ENCODE measurements at regions not wholly inside any gene's neighbourhood (a gene's known extent, or its start where the extent isn't known, plus 50 kb on each side); places are given as distances from the start of the nearest gene placed in this dataset.
"Not testable (repeated sequence)": the region's sequence is repeated elsewhere in the genome, so short reads cannot be mapped to it uniquely, and the experiment has no call there.

GRCh38 chr6:43937236-43938177 is 167.5 kb downstream of the VEGFA start:
- no peak for DNase-seq (ENCODE audit: low read depth in 2 of 2)

GRCh38 chr6:43936476-43936875 is 166.5 kb downstream of the VEGFA start:
- no peak for DNase-seq (ENCODE audit: low read depth in 2 of 2)

GRCh38 chr6:43935921-43936439 is 166.0 kb downstream of the VEGFA start:
- DNase-seq (ENCODE audit: low read depth in 2 of 2) = no peak

- DNase-seq (ENCODE audit: low read depth in 2 of 2) = no peak
These were observed 165.0 kb downstream of the VEGFA start for GRCh38 chr6:43934803-43935602.

GRCh38 chr6:43934183-43934802 is 164.3 kb downstream of the VEGFA start:
- no peak for DNase-seq (ENCODE audit: low read depth in 2 of 2)

GRCh38 chr6:43933148-43933885 is 163.3 kb downstream of the VEGFA start:
- no peak for DNase-seq (ENCODE audit: low read depth in 2 of 2)

- peak in 1 of 2 donors; percentile 19 for DNase-seq (ENCODE audit: low read depth in 2 of 2)
These were observed 162.5 kb downstream of the VEGFA start for GRCh38 chr6:43932259-43933147.

- no peak for DNase-seq (ENCODE audit: low read depth in 2 of 2)
These were observed 161.2 kb downstream of the VEGFA start for GRCh38 chr6:43931201-43931600.

- DNase-seq (ENCODE audit: low read depth in 2 of 2) = no peak
These were observed 160.6 kb downstream of the VEGFA start for GRCh38 chr6:43930440-43931154.

- no peak for DNase-seq (ENCODE audit: low read depth in 2 of 2)
These were observed 159.5 kb downstream of the VEGFA start for GRCh38 chr6:43929511-43929910.

GRCh38 chr6:43927532-43928210 is 157.7 kb downstream of the VEGFA start:
- peak in 1 of 2 donors; percentile 10 for DNase-seq (ENCODE audit: low read depth in 2 of 2)

GRCh38 chr6:43926634-43927531 is 156.9 kb downstream of the VEGFA start:
- DNase-seq (ENCODE audit: low read depth in 2 of 2) = peak; percentile 40 to 77

GRCh38 chr6:43925636-43926139 is 155.7 kb downstream of the VEGFA start:
- not testable (repeated sequence) for DNase-seq (ENCODE audit: low read depth in 2 of 2)

GRCh38 chr6:43924222-43924702 is 154.3 kb downstream of the VEGFA start:
- DNase-seq (ENCODE audit: low read depth in 2 of 2) = no peak

GRCh38 chr6:43923376-43924221 is 153.6 kb downstream of the VEGFA start:
- DNase-seq (ENCODE audit: low read depth in 2 of 2) = no peak

All from lung microvascular endothelial cell (primary cell).